Upper lobe of left lung (tissue), 6 donors: ENCODE measurements at regions not wholly inside any gene's neighbourhood (a gene's known extent, or its start where the extent isn't known, plus 50 kb on each side); places are given as distances from the start of the nearest gene placed in this dataset.

Experiments used
- ATAC-seq, 2 donors: fragments of 200-7000 bp; cut with Tn5 transposase; one replicate each; pipeline ENCODE4 v1.9.1; 2022; ENCODE audit warnings: mild to moderate bottlenecking in 2 of 2, moderate library complexity in 2 of 2; ENCODE audit not compliant: low FRiP score in 2 of 2
- DNase-seq, 2 donors: peaks; one replicate each; pipeline ENCODE4 v3.0.0-alpha.2; 2019 to 2020
- H3K27ac ChIP-seq, 4 donors: fragments of 200-600 bp; sonication (generic); one replicate each; pipeline ENCODE4 v1.5.1; 2016 to 2019
- H3K27me3 ChIP-seq, 4 donors: fragments of 200-600 bp; sonication (generic); one replicate each; pipeline ENCODE4 v1.5.1; 2017 to 2019
- H3K36me3 ChIP-seq, 4 donors: fragments of 200-600 bp; sonication (generic); one replicate each; pipeline ENCODE4 v1.5.1; 2016 to 2019
- H3K4me1 ChIP-seq, 4 donors: fragments of 200-600 bp; sonication (generic); one replicate each; pipeline ENCODE4 v1.5.1; 2018 to 2019
- H3K4me3 ChIP-seq, 4 donors: fragments of 200-600 bp; sonication (generic); one replicate each; pipeline ENCODE4 v1.5.1; 2017 to 2019; ENCODE audit warnings: mild to moderate bottlenecking in 2 of 4, moderate library complexity in 1 of 4
- H3K9me3 ChIP-seq, 4 donors: fragments of 200-600 bp; sonication (generic); one replicate each; pipeline ENCODE4 v1.5.1; 2018 to 2019
- EP300 ChIP-seq, 4 donors: sonication (generic); formaldehyde crosslinking; IDR thresholded peaks; one replicate each; pipeline ENCODE4 v1.5.1; 2017; ENCODE audit warnings: antibody characterized with exemption in 4 of 4, control low read depth in 2 of 4
- POLR2A ChIP-seq, 4 donors: fragments of 450-650 bp; IDR thresholded peaks; one replicate each; pipeline ENCODE4 v1.5.1; 2016 to 2017; ENCODE audit warnings: antibody characterized with exemption in 4 of 4, mild to moderate bottlenecking in 2 of 4
- POLR2AphosphoS5 ChIP-seq, 2 donors: sonication (generic); formaldehyde crosslinking; IDR thresholded peaks; one replicate each; pipeline ENCODE4 v1.5.1; 2017; ENCODE audit warnings: antibody characterized with exemption in 2 of 2
- WGBS, 2 donors: methylation state at CpG; one replicate each; pipeline ENCODE4 v1.1.5; 2017 to 2018; 5-methylcytosine and 5-hydroxymethylcytosine counted together
- TF ChIP-seq, protein P1 (sequence below), 6 experiments: fragments of 450-650 bp in 4 of 6; fragments of 200-600 bp in 2 of 6; sonication (generic) in 2 of 6; IDR thresholded peaks; one replicate each; pipeline ENCODE4 v1.5.1; 2016 to 2019; ENCODE audit warnings: antibody characterized with exemption in 6 of 6
- donor health status: DM: no; HTN: no; CAD: no; lungs with moderate emphysema.
- donor health status: DM: no; HTN: yes; CAD: no; lungs with severe emphysema.

GRCh38 chr13:65456150-65456912 lies 1773.8 kb downstream of the PCDH9 start:
- WGBS, 2 donors: 79 to 84% methylated on average over 5 of the region's 5 CpGs
- Histone ChIP-seq H3K4me3 (no peak overlapping the region), H3K27me3 (no peaks in the 10 kb centered on the region), H3K9me3 (no peaks in the 10 kb centered on the region), H3K36me3 (no peaks in the 10 kb centered on the region), H3K4me1 (no peaks in the 10 kb centered on the region), H3K27ac (no peak overlapping the region)
- DNase-seq: no peak
- TF ChIP-seq POLR2AphosphoS5 (IDR thresholded peaks at IDR 0.05): no peak
- TF ChIP-seq, protein P1, sequence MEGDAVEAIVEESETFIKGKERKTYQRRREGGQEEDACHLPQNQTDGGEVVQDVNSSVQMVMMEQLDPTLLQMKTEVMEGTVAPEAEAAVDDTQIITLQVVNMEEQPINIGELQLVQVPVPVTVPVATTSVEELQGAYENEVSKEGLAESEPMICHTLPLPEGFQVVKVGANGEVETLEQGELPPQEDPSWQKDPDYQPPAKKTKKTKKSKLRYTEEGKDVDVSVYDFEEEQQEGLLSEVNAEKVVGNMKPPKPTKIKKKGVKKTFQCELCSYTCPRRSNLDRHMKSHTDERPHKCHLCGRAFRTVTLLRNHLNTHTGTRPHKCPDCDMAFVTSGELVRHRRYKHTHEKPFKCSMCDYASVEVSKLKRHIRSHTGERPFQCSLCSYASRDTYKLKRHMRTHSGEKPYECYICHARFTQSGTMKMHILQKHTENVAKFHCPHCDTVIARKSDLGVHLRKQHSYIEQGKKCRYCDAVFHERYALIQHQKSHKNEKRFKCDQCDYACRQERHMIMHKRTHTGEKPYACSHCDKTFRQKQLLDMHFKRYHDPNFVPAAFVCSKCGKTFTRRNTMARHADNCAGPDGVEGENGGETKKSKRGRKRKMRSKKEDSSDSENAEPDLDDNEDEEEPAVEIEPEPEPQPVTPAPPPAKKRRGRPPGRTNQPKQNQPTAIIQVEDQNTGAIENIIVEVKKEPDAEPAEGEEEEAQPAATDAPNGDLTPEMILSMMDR (IDR thresholded peaks at IDR 0.05): no peak
- no peak for TF ChIP-seq POLR2A (IDR thresholded peaks at IDR 0.05)
- TF ChIP-seq EP300 (IDR thresholded peaks at IDR 0.05): no peak
- no peak for ATAC-seq

DNA sequence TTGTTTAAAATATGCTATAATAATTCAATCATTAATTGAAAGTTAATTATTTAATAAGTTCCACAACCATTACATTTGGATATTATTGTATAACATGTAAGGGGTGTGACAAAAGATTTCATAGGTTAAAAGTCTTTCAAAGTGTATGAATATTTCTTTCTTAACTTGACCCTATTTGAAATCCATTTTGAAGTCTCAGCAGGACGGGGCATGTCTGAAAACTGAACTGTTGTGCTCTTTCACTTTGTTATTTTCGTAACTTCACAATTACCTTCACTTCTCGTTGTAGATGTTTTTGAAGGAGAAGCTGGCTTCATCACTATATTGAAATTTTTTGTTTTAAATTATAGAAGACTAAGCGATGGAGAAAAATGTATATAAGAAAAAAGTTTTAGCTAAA lies 1775.7 kb downstream of the PCDH9 start:
- H3K36me3 ChIP-seq: no peaks in the 10 kb centered on the region
- no peaks in the 10 kb centered on the region for H3K27me3 ChIP-seq
- no peak overlapping the region for H3K27ac ChIP-seq
- no peak overlapping the region for H3K4me3 ChIP-seq
- H3K9me3 ChIP-seq: no peaks in the 10 kb centered on the region
- H3K4me1 ChIP-seq: no peaks in the 10 kb centered on the region
- DNase-seq (no peak), ATAC-seq (no peak)
- TF ChIP-seq, protein P1 (IDR thresholded peaks at IDR 0.05): no peak
- TF ChIP-seq POLR2A (IDR thresholded peaks at IDR 0.05) (no peak), POLR2AphosphoS5 (IDR thresholded peaks at IDR 0.05) (no peak), EP300 (IDR thresholded peaks at IDR 0.05) (no peak)
- 77 to 85% methylated on average over 4 of the region's 4 CpGs for WGBS, 2 donors

GRCh38 chr13:65453982-65454381 lies 1776.2 kb downstream of the PCDH9 start:
- Histone ChIP-seq H3K27ac (no peak overlapping the region), H3K27me3 (no peaks in the 10 kb centered on the region)
- TF ChIP-seq POLR2AphosphoS5 (IDR thresholded peaks at IDR 0.05) (no peak), POLR2A (IDR thresholded peaks at IDR 0.05) (no peak), EP300 (IDR thresholded peaks at IDR 0.05) (no peak)
- TF ChIP-seq, protein P1 (IDR thresholded peaks at IDR 0.05): no peak

DNA sequence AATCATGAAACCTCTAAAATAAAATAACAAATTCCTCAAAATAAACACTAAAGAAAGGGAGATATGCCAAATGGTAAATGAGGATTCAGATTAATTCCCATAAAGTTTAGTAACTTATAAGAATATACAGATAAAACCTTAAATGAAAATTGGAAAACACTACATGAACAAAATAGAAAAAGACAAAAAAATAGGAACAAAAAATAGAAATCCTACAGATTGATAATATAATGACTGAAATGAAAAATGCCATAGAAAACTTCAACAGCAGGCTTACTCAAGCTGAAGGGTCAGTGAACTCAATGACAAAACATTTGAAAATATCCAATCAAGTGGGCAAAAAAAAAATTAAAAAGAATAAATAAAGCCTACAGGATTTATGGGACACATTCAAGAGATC lies 1784.8 kb downstream of the PCDH9 start:
- Histone ChIP-seq H3K27me3 (no peaks in the 10 kb centered on the region), H3K4me1 (no peaks in the 10 kb centered on the region), H3K4me3 (no peak overlapping the region), H3K9me3 (peaks cover 0 to 6% (median 0%) of the 10 kb centered on the region in 4 donors), H3K27ac (no peak overlapping the region), H3K36me3 (no peaks in the 10 kb centered on the region)
- TF ChIP-seq EP300 (IDR thresholded peaks at IDR 0.05) (no peak), POLR2A (IDR thresholded peaks at IDR 0.05) (no peak)
- TF ChIP-seq, protein P1 (IDR thresholded peaks at IDR 0.05): no peak
- no peak for ATAC-seq
- DNase-seq: no peak

More at GRCh38 chr13:65453982-65454381, 1776.2 kb downstream of the PCDH9 start:
- Histone ChIP-seq H3K36me3 (no peaks in the 10 kb centered on the region), H3K9me3 (no peaks in the 10 kb centered on the region), H3K4me3 (no peak overlapping the region), H3K4me1 (no peaks in the 10 kb centered on the region)
- ATAC-seq (no peak), DNase-seq (no peak)
- WGBS, 2 donors: 47% methylated on average over 2 of the region's 2 CpGs

DNA sequence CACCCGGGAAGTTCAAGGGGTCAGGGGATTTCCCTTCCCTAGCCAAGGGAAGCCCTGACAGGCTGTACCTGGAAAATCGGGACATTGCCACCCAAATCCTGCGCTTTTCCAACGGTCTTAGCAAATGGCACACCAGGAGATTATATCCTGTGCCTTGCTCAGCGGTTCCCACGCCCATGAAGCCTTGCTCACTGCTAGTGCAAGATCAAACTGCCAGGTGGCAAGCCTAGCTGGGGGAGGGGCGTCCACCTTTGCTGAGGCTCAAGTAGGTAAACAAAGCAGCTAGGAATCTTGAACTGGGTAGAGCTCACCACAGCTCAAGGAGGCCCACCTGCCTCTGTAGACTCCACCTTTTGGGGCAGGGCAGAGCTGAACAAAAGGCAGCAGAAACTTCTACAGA lies 1794.5 kb downstream of the PCDH9 start:
- H3K36me3 ChIP-seq: no peaks in the 10 kb centered on the region
- no peaks in the 10 kb centered on the region for H3K27me3 ChIP-seq
- H3K4me3 ChIP-seq: no peak overlapping the region
- DNase-seq (no peak), ATAC-seq (no peak)
- peaks cover 0 to 9% (median 3%) of the 10 kb centered on the region in 4 donors for H3K9me3 ChIP-seq
- no peaks in the 10 kb centered on the region for H3K4me1 ChIP-seq
- no peak overlapping the region for H3K27ac ChIP-seq
- 40 to 70% methylated on average over 1 to 7 of the region's 7 CpGs for WGBS, 2 donors
- TF ChIP-seq EP300 (IDR thresholded peaks at IDR 0.05) (no peak), POLR2AphosphoS5 (IDR thresholded peaks at IDR 0.05) (no peak)
- TF ChIP-seq, protein P1 (IDR thresholded peaks at IDR 0.05): no peak
